SK-N-SH treated with all-trans-retinoic acid at 6 μM for 48 hours (cell line): ENCODE measurements at regions not wholly inside any gene's neighbourhood (a gene's known extent, or its start where the extent isn't known, plus 50 kb on each side); places are given as distances from the start of the nearest gene placed in this dataset.
"Not testable (repeated sequence)": the region's sequence is repeated elsewhere in the genome, so short reads cannot be mapped to it uniquely, and the experiment has no call there.

Source experiments
- ATAC-seq: fragments of 200-7000 bp; cut with Tn5 transposase; 3 replicates; pipeline ENCODE4 v1.9.1; 2020; ENCODE audit warnings: mild to moderate bottlenecking, moderate library complexity
- ARNTL ChIP-seq: fragments of 450-650 bp; formaldehyde crosslinking; IDR thresholded peaks from 2 replicates; pipeline ENCODE4 v1.5.0; 2020; ENCODE audit warnings: low read depth, mild to moderate bottlenecking, moderate library complexity, borderline replicate concordance
- BACH2 ChIP-seq: fragments of 250-450 bp; sonication (Bioruptor Pico); IDR thresholded peaks from 2 replicates; pipeline ENCODE4 v1.9.0; 2021; ENCODE audit warnings: mild to moderate bottlenecking, borderline replicate concordance
- CSRNP3 ChIP-seq: fragments of 250-450 bp; sonication (Bioruptor Pico); IDR thresholded peaks from 2 replicates; pipeline ENCODE4 v1.5.1; 2021; ENCODE audit warnings: mild to moderate bottlenecking, moderate library complexity
- ESRRG ChIP-seq: fragments of 250-450 bp; sonication (Bioruptor Pico); IDR thresholded peaks from 2 replicates; pipeline ENCODE4 v1.6.1; 2021; ENCODE audit warnings: mild to moderate bottlenecking
- GLIS3 ChIP-seq: fragments of 250-450 bp; sonication (Bioruptor Pico); IDR thresholded peaks from 2 replicates; pipeline ENCODE4 v1.5.0; 2020; ENCODE audit warnings: mild to moderate bottlenecking, moderate library complexity
- ISL1 ChIP-seq: fragments of 250-450 bp; sonication (Bioruptor Pico); IDR thresholded peaks from 2 replicates; pipeline ENCODE4 v2.1.2; 2022; ENCODE audit warnings: mild to moderate bottlenecking, moderate library complexity
- OSR1 ChIP-seq: fragments of 250-450 bp; sonication (Bioruptor Pico); IDR thresholded peaks from 2 replicates; pipeline ENCODE4 v1.8.0; 2022; ENCODE audit warnings: moderate library complexity, mild to moderate bottlenecking, inconsistent platforms
- POU6F1 ChIP-seq: fragments of 250-450 bp; sonication (Bioruptor Pico); IDR thresholded peaks from 2 replicates; pipeline ENCODE4 v1.8.0; 2021; ENCODE audit warnings: low read depth, mild to moderate bottlenecking, moderate library complexity, borderline replicate concordance
- PPARA ChIP-seq: fragments of 250-450 bp; sonication (Bioruptor Pico); IDR thresholded peaks from 2 replicates; pipeline ENCODE4 v1.5.0; 2020; ENCODE audit warnings: mild to moderate bottlenecking, borderline replicate concordance
- RARB ChIP-seq: fragments of 250-450 bp; sonication (Bioruptor Pico); IDR thresholded peaks from 2 replicates; pipeline ENCODE4 v1.8.0; 2021; ENCODE audit warnings: mild to moderate bottlenecking, moderate library complexity
- SNAI2 ChIP-seq: fragments of 250-450 bp; sonication (Bioruptor Pico); IDR thresholded peaks from 2 replicates; pipeline ENCODE4 v1.5.0; 2020; ENCODE audit warnings: mild to moderate bottlenecking, moderate library complexity
- TOX ChIP-seq: fragments of 250-450 bp; sonication (Bioruptor Pico); IDR thresholded peaks from 2 replicates; pipeline ENCODE4 v1.8.0; 2021; ENCODE audit warnings: mild to moderate bottlenecking, moderate library complexity, borderline replicate concordance
- ZC3H10 ChIP-seq: fragments of 250-450 bp; sonication (Bioruptor Pico); IDR thresholded peaks from 2 replicates; pipeline ENCODE4 v1.5.1; 2021; ENCODE audit warnings: mild to moderate bottlenecking, moderate library complexity
- ZFP3 ChIP-seq: fragments of 250-450 bp; sonication (Bioruptor Pico); IDR thresholded peaks from 2 replicates; pipeline ENCODE4 v1.5.0; 2020; ENCODE audit warnings: mild to moderate bottlenecking, moderate library complexity
- ZFP30 ChIP-seq: fragments of 450-650 bp; formaldehyde crosslinking; IDR thresholded peaks from 2 replicates; pipeline ENCODE4 v1.5.0; 2022; ENCODE audit warnings: mild to moderate bottlenecking, moderate library complexity
- ZNF565 ChIP-seq: fragments of 450-650 bp; formaldehyde crosslinking; conservative IDR thresholded peaks from 2 replicates; pipeline ENCODE4 v1.5.0; 2020; ENCODE audit warnings: low read depth, mild to moderate bottlenecking, moderate library complexity
- ZNF70 ChIP-seq: fragments of 450-650 bp; formaldehyde crosslinking; IDR thresholded peaks from 2 replicates; pipeline ENCODE4 v1.5.0; 2020; ENCODE audit warnings: mild to moderate bottlenecking, moderate library complexity
- ZNF8 ChIP-seq: fragments of 450-650 bp; formaldehyde crosslinking; IDR thresholded peaks from 2 replicates; pipeline ENCODE4 v1.5.0; 2020; ENCODE audit warnings: mild to moderate bottlenecking, moderate library complexity
- TF ChIP-seq, protein P1 (sequence below): fragments of 250-450 bp; sonication (Bioruptor Pico); IDR thresholded peaks from 2 replicates; pipeline ENCODE4 v1.5.1; 2020; ENCODE audit warnings: low read depth, mild to moderate bottlenecking, moderate library complexity
- TF ChIP-seq, protein P2 (sequence below): fragments of 250-450 bp; sonication (Bioruptor Pico); IDR thresholded peaks from 2 replicates; pipeline ENCODE4 v1.5.0; 2020; ENCODE audit warnings: mild to moderate bottlenecking, moderate library complexity

GRCh38 chrX:128691872-128692271 lies 639.7 kb upstream of the ACTRT1 start:
- no peak for TF ChIP-seq ARNTL (CRISPR knock-in tag)
- ATAC-seq = no peak

DNA sequence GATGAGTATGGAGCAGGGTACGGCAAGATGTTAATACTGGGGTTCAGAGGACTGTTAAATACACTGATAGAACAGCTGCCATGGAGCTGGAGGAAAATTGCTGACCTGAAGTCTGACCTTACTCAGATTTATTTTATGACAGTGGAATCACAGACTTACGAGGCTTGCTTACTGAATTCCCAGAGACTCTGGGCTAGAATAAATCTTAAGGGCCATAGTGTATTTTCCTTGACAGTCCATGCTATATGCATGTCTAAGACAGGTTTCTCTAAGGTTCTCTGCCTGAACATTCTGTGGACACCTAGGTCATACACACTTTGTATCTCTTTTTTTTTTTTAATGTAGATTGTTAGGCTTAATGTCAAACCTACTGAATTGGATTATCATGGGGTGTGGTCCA lies 633.2 kb upstream of the ACTRT1 start:
- ATAC-seq = no peak
- TF ChIP-seq ZNF565 (CRISPR knock-in tag) (no peak), GLIS3 (CRISPR knock-in tag) (no peak), OSR1 (CRISPR knock-in tag) (no peak), RARB (no peak)
- TF ChIP-seq, protein P1, sequence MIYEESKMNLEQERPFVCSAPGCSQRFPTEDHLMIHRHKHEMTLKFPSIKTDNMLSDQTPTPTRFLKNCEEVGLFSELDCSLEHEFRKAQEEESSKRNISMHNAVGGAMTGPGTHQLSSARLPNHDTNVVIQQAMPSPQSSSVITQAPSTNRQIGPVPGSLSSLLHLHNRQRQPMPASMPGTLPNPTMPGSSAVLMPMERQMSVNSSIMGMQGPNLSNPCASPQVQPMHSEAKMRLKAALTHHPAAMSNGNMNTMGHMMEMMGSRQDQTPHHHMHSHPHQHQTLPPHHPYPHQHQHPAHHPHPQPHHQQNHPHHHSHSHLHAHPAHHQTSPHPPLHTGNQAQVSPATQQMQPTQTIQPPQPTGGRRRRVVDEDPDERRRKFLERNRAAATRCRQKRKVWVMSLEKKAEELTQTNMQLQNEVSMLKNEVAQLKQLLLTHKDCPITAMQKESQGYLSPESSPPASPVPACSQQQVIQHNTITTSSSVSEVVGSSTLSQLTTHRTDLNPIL (CRISPR knock-in tag) = no peak

- TF ChIP-seq ZC3H10 (CRISPR knock-in tag) (no peak), BACH2 (CRISPR knock-in tag) (no peak), GLIS3 (CRISPR knock-in tag) (no peak), ISL1 (CRISPR knock-in tag) (no peak), OSR1 (CRISPR knock-in tag) (no peak)
- TF ChIP-seq, protein P2, sequence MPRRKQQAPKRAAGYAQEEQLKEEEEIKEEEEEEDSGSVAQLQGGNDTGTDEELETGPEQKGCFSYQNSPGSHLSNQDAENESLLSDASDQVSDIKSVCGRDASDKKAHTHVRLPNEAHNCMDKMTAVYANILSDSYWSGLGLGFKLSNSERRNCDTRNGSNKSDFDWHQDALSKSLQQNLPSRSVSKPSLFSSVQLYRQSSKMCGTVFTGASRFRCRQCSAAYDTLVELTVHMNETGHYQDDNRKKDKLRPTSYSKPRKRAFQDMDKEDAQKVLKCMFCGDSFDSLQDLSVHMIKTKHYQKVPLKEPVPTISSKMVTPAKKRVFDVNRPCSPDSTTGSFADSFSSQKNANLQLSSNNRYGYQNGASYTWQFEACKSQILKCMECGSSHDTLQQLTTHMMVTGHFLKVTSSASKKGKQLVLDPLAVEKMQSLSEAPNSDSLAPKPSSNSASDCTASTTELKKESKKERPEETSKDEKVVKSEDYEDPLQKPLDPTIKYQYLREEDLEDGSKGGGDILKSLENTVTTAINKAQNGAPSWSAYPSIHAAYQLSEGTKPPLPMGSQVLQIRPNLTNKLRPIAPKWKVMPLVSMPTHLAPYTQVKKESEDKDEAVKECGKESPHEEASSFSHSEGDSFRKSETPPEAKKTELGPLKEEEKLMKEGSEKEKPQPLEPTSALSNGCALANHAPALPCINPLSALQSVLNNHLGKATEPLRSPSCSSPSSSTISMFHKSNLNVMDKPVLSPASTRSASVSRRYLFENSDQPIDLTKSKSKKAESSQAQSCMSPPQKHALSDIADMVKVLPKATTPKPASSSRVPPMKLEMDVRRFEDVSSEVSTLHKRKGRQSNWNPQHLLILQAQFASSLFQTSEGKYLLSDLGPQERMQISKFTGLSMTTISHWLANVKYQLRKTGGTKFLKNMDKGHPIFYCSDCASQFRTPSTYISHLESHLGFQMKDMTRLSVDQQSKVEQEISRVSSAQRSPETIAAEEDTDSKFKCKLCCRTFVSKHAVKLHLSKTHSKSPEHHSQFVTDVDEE = no peak
Observed at GRCh38 chrX:128676651-128677050, 624.4 kb upstream of the ACTRT1 start.

GRCh38 chrX:128674326-128675086 lies 622.3 kb upstream of the ACTRT1 start:
- ATAC-seq = not testable (repeated sequence)

More at GRCh38 chrX:128676651-128677050, 624.4 kb upstream of the ACTRT1 start:
- ATAC-seq = no peak

GRCh38 chrX:128664211-128664610 lies 612.0 kb upstream of the ACTRT1 start:
- no peak for ATAC-seq
- TF ChIP-seq GLIS3 (CRISPR knock-in tag) (no peak), ZFP30 (CRISPR knock-in tag) (no peak), ZNF565 (CRISPR knock-in tag) (no peak), POU6F1 (no peak), SNAI2 (CRISPR knock-in tag) (no peak), ISL1 (CRISPR knock-in tag) (no peak), TOX (CRISPR knock-in tag) (no peak), ZFP3 (CRISPR knock-in tag) (no peak), ARNTL (CRISPR knock-in tag) (no peak), OSR1 (CRISPR knock-in tag) (no peak), CSRNP3 (CRISPR knock-in tag) (no peak), ZNF70 (no peak), ZC3H10 (CRISPR knock-in tag) (no peak), ESRRG (CRISPR knock-in tag) (no peak), PPARA (CRISPR knock-in tag) (no peak), ZNF8 (CRISPR knock-in tag) (no peak)
- TF ChIP-seq, protein P1 (CRISPR knock-in tag) = no peak
- TF ChIP-seq, protein P2 = no peak
- TF ChIP-seq, all 23 proteins: peak for 0
